ENCODE measurements at regions not wholly inside any gene's neighbourhood (a gene's known extent, or its start where the extent isn't known, plus 50 kb on each side); places are given as distances from the start of the nearest gene placed in this dataset.

DNA sequence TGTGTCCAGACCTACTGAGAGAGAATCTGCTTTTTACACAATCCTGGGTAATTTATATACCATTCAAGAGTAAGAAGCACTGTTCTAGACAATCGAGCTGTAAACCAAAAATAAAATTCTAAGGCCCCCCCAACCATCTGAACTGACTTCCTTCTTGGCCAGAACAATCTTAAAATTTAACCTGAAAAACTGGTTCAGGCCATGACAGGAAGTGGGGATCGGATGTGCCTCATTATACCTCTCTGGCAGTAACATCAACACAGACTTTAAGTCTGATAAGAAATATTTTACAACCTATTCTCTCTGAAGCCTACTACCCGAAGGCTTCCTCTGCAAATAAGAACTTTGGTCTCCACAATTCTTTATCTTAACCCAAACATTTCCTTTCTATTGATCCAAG, 75.2 kb upstream of the KIF5B start:
- no peak for DNase-seq (ENCODE audit: low spot score)
- H2AFZ ChIP-seq: no peak overlapping the region

DNA sequence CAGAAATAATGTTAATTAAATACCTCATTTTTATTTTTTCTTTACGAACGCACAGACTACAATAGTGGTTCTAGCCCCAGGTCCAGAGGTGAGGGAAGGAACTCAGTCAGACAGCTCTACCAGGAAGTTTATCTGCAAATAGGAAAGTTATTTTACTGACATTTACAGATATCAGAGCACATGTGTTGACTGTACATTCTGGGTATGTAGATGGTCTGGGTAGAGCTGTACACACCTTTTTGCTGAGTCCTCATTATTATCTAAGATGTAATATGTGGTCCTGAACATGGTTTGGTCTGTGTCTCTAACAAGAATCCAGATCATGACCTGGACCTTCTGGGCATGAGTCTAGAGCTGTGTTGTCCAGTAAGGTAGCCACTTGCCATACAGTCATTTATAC, 74.6 kb upstream of the KIF5B start:
- H3K27me3 ChIP-seq: no peaks in the 10 kb centered on the region
- H3K79me2 ChIP-seq: no peaks in the 10 kb centered on the region
- peaks cover 8% of the 10 kb centered on the region for H3K4me1 ChIP-seq (ENCODE audit: insufficient read depth)
- no peak for DNase-seq (ENCODE audit: low spot score)
- H3K4me3 ChIP-seq: no peak overlapping the region
- no peaks in the 10 kb centered on the region for H4K20me1 ChIP-seq (ENCODE audit: insufficient read depth, poor library complexity, severe bottlenecking)
- H2AFZ ChIP-seq: no peak overlapping the region
- H3K27ac ChIP-seq: peak overlapping the region; percentile 58
- no peaks in the 10 kb centered on the region for H3K9me3 ChIP-seq (ENCODE audit: low read depth)
- 90% methylated on average over 2 of the region's 2 CpGs for WGBS (ENCODE audit: low lambda C conversion rate, missing lambda C conversion rate)
- TF ChIP-seq, protein P1, sequence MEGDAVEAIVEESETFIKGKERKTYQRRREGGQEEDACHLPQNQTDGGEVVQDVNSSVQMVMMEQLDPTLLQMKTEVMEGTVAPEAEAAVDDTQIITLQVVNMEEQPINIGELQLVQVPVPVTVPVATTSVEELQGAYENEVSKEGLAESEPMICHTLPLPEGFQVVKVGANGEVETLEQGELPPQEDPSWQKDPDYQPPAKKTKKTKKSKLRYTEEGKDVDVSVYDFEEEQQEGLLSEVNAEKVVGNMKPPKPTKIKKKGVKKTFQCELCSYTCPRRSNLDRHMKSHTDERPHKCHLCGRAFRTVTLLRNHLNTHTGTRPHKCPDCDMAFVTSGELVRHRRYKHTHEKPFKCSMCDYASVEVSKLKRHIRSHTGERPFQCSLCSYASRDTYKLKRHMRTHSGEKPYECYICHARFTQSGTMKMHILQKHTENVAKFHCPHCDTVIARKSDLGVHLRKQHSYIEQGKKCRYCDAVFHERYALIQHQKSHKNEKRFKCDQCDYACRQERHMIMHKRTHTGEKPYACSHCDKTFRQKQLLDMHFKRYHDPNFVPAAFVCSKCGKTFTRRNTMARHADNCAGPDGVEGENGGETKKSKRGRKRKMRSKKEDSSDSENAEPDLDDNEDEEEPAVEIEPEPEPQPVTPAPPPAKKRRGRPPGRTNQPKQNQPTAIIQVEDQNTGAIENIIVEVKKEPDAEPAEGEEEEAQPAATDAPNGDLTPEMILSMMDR (IDR thresholded peaks at IDR 0.05; ENCODE audit: poor library complexity): no peak
- no peak for TF ChIP-seq EZH2 (IDR thresholded peaks at IDR 0.05; ENCODE audit: borderline replicate concordance)
- no peak for TF ChIP-seq EZH2phosphoT487 (IDR thresholded peaks at IDR 0.05; ENCODE audit: low read depth, severe bottlenecking, unreplicated experiment)
- peak overlapping the region; percentile 7 for H3K4me2 ChIP-seq
- no peaks in the 10 kb centered on the region for H3K36me3 ChIP-seq (replicated peaks; ENCODE audit: insufficient read depth, low read depth)
- H3K9me2 ChIP-seq (replicated peaks; ENCODE audit: insufficient read depth): no peaks in the 10 kb centered on the region

More for the DNA sequence above, 75.2 kb upstream of the KIF5B start:
- Histone ChIP-seq H3K27me3 (no peaks in the 10 kb centered on the region), H3K9me3 (ENCODE audit: low read depth) (no peaks in the 10 kb centered on the region), H3K36me3 (replicated peaks; ENCODE audit: insufficient read depth, low read depth) (no peaks in the 10 kb centered on the region), H3K79me2 (no peaks in the 10 kb centered on the region), H3K4me2 (peak overlapping the region; percentile 7), H4K20me1 (ENCODE audit: insufficient read depth, poor library complexity, severe bottlenecking) (no peaks in the 10 kb centered on the region), H3K9me2 (replicated peaks; ENCODE audit: insufficient read depth) (no peaks in the 10 kb centered on the region), H3K27ac (peak overlapping the region; percentile 58), H3K4me1 (ENCODE audit: insufficient read depth) (peaks cover 8% of the 10 kb centered on the region), H3K4me3 (no peak overlapping the region)
- TF ChIP-seq, protein P1 (IDR thresholded peaks at IDR 0.05; ENCODE audit: poor library complexity): no peak
- no peak for TF ChIP-seq EZH2 (IDR thresholded peaks at IDR 0.05; ENCODE audit: borderline replicate concordance)
- no peak for TF ChIP-seq EZH2phosphoT487 (IDR thresholded peaks at IDR 0.05; ENCODE audit: low read depth, severe bottlenecking, unreplicated experiment)
- WGBS (ENCODE audit: low lambda C conversion rate, missing lambda C conversion rate): 20% methylated on average over 3 of the region's 3 CpGs

DNA sequence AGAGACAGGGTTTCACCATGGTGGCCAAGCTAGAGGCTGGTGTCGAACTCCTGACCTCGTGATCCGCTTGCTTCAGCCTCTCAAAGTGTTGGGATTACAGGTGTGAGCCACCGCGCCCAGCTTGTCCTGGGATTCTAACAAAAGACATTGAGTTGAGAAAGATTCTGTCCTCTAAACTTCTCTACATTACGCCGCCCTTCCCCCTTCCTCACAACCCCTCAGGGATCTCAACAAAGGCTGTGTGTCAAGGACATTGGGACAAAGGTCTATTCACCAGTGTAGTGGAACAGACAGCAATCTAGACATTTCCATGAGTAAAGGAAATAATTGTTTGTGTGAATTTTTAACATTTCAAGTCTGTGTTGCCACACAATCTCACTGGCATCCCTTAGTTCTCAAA, 68.8 kb upstream of the KIF5B start:
- Histone ChIP-seq H3K9me3 (ENCODE audit: low read depth) (no peaks in the 10 kb centered on the region), H4K20me1 (ENCODE audit: insufficient read depth, poor library complexity, severe bottlenecking) (no peaks in the 10 kb centered on the region), H3K27me3 (no peaks in the 10 kb centered on the region), H3K27ac (no peak overlapping the region), H3K4me2 (no peak overlapping the region), H2AFZ (no peak overlapping the region), H3K79me2 (no peaks in the 10 kb centered on the region), H3K9me2 (replicated peaks; ENCODE audit: insufficient read depth) (no peaks in the 10 kb centered on the region), H3K36me3 (replicated peaks; ENCODE audit: insufficient read depth, low read depth) (no peaks in the 10 kb centered on the region), H3K4me1 (ENCODE audit: insufficient read depth) (no peaks in the 10 kb centered on the region), H3K4me3 (no peak overlapping the region)
- DNase-seq (ENCODE audit: low spot score): no peak
- 69% methylated on average over 7 of the region's 7 CpGs for WGBS (ENCODE audit: low lambda C conversion rate, missing lambda C conversion rate)
- no peak for TF ChIP-seq EZH2phosphoT487 (IDR thresholded peaks at IDR 0.05; ENCODE audit: low read depth, severe bottlenecking, unreplicated experiment)
- no peak for TF ChIP-seq EZH2 (IDR thresholded peaks at IDR 0.05; ENCODE audit: borderline replicate concordance)
- TF ChIP-seq, protein P1 (IDR thresholded peaks at IDR 0.05; ENCODE audit: poor library complexity): no peak

DNA sequence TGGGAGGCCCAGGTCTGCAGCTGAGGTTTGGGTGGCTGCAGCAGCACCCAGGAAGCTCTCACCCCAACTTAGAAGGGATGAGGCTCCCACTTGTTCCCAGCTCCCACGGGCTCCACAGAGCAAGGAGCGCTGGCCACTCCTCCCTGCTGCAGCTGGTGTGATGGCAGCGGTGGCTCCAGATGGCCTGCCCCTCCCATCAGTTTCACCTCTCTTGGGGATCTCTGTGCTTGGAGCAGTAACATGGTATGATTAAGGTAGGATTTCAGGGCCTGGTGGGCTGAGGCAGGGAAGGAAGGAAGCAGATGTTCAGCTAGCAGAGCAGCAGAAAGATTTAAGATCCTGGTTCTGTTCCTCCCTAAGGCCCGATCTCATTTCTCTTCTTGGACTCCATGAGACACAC, 66.8 kb upstream of the KIF5B start:
- H2AFZ ChIP-seq: no peak overlapping the region
- H3K27ac ChIP-seq: no peak overlapping the region
- H3K79me2 ChIP-seq: no peaks in the 10 kb centered on the region
- TF ChIP-seq EZH2phosphoT487 (IDR thresholded peaks at IDR 0.05; ENCODE audit: low read depth, severe bottlenecking, unreplicated experiment) (no peak), EZH2 (IDR thresholded peaks at IDR 0.05; ENCODE audit: borderline replicate concordance) (no peak)
- TF ChIP-seq, protein P1 (IDR thresholded peaks at IDR 0.05; ENCODE audit: poor library complexity): no peak
- H3K9me2 ChIP-seq (replicated peaks; ENCODE audit: insufficient read depth): no peaks in the 10 kb centered on the region
- no peak overlapping the region for H3K4me2 ChIP-seq
- no peaks in the 10 kb centered on the region for H3K27me3 ChIP-seq
- H3K36me3 ChIP-seq (replicated peaks; ENCODE audit: insufficient read depth, low read depth): no peaks in the 10 kb centered on the region
- no peaks in the 10 kb centered on the region for H3K9me3 ChIP-seq (ENCODE audit: low read depth)
- WGBS (ENCODE audit: low lambda C conversion rate, missing lambda C conversion rate): 89% methylated on average over 4 of the region's 4 CpGs
- H4K20me1 ChIP-seq (ENCODE audit: insufficient read depth, poor library complexity, severe bottlenecking): no peaks in the 10 kb centered on the region
- no peaks in the 10 kb centered on the region for H3K4me1 ChIP-seq (ENCODE audit: insufficient read depth)
- no peak for DNase-seq (ENCODE audit: low spot score)
- H3K4me3 ChIP-seq: no peak overlapping the region
